Fibroblast of skin of scalp (primary cell): ENCODE measurements at regions not wholly inside any gene's neighbourhood (a gene's known extent, or its start where the extent isn't known, plus 50 kb on each side); places are given as distances from the start of the nearest gene placed in this dataset.
"Not testable (repeated sequence)": the region's sequence is repeated elsewhere in the genome, so short reads cannot be mapped to it uniquely, and the experiment has no call there.

Experiments used
- DNase-seq: peaks from one replicate; pipeline ENCODE4 v3.0.0-alpha.2; 2013

DNA sequence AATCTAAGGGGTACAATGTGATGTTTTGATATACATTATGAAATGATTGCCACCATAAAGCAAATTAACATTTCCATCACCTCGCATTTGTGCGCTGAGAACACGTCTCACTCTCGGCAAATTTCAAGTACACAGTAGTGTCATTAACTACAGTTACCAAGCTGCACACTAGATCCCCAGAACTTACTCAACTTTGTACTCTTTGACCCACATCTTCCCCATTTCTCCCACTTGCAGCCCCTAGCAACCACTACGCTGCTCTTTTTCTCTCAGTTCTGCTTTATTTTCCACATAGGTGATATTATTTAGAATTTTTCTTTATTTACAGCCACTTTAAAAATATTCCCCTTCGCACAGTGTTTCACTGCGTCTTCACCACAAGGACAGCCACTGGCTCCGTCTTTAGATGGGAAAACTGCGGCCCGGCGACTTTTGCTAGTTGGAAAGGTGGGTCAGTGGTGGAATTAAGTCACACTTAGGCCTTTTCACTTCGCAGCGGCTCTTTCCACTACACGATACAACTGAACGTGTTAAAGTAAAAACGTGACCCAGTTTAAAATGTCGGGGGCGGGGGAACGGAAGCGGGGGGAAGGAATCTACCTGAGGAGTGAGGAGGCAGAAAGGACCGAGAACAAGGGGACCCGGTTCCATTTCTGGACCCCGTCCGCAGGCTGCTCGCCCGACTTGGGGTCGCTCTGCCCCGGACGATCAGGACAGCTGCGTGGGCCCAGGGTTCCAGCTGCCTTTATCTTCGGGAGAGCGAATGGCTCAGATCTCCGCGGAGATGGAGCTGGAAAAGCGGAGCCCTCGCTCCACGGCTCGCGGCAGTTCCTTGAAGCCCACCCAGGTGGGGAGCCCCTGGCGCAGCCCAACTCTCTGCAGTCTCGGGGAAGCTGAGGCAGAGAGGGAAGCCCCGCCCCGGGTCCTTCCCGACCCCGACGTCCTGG, 486.1 kb downstream of the UQCRFS1 start:
- DNase-seq: no peak

DNA sequence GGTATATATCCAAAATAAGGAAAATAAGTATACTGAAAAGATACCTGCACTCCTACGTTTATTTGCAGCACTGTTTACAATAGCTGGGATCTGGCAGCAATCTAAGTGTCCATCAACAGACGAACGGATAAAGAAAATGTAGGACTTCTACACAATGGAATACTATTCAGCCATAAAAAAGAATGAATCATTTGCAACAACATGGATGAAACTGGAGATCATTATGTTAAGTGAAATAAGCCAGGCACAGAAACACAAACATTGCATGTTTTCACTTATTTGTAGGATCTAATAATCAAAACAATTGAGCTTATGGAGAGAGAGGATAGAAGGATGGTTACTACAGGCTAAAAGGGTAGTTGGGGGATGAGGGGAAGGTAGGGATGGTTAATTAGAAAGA, 494.0 kb downstream of the UQCRFS1 start:
- no peak for DNase-seq

DNA sequence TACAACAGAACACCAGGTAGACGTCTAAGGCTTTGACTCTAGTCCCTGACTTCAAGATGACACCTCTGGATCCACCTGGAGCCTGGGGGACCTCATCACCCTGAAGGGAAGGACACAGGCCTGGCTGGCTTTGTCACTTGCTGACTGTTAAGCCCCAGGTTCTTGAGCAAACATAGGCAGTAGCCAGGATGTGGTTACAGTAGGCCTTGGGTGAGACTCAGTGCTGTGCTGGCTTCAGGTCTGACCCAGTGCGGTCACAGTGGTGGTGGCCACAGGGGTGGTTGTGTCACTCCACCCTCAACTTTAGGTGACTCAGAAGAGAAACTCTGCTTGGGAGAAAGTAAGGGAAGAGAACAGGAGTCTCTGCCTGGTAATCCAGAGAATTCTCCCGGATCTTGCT, 497.8 kb downstream of the UQCRFS1 start:
- no peak for DNase-seq

DNA sequence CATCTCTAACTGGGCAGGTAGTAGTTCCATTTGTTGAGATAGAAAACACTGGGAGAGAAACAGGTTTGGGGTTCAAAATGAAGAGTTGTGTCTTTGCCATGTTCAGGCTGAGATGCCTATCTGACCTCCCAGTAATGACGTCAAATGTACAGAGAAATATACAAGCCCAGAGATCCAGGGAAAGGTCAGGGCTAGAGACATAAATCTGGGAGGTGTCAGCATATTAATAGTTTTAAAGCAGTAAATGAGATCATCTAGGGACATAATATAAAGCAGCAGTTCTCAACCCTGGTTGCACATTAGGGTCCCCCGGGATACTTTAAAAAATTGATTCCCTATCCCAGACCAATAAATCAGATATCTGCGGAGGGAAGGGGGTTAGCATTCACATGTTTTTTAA, 501.5 kb downstream of the UQCRFS1 start:
- DNase-seq: no peak

DNA sequence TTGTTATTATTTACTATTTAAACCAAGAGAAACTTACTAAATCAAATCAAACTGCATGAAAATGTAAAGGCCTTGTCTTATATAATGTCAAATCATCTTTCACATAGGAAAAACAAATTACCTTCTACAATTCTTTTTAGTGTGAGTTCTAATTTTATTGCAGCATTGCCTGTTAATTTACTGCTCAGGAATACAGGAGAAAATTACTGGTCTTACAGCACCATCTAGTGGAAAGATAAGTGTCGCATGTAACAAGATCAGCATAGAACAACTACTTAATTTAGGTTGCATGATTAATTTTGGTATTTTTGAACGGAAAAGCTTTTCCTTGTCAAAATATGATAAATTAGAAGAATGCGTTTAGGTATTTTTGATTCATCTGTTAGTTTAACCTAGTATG, 502.7 kb downstream of the UQCRFS1 start:
- peak; percentile 78 for DNase-seq

DNA sequence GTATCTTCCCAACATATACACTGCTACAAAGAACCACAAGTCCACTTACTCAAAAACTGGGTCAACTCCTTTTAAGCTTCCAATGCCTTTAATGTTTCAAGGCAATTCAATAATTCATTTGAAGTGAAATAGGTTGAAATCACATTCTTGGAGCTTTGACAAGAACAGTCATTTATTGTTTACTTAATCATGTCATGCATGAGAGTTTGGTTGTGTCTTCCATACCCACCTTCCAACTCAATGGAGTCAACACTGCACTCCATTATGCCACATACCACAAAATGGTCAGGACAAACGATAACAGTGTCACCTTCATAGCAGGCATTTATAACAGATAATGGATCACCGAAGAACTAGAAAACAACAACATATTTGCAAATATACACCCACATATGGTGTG, 506.3 kb downstream of the UQCRFS1 start:
- DNase-seq: peak; percentile 24

GRCh38 chr19:28705008-28705407, 507.9 kb downstream of the UQCRFS1 start:
- peak; percentile 95 for DNase-seq

GRCh38 chr19:28703400-28703956, 509.5 kb downstream of the UQCRFS1 start:
- DNase-seq: no peak

DNA sequence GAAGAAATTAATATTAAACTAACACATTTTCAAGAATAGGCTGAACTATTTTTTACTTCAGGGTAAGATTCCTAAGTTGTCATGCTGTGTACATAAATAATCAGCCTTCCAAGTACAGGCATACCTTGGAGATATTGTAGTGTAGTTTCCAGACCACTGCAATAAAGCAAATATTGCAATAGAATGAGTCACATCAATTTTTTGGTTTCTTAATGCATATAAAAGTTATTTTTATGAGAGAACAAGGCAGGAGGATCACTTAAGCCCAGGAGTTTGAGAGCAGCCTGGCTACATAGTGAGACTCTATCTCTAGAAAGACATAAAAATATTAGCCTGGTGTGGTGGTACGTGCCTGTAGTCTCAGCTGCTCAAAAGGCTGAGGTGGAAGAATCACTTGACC, 511.5 kb downstream of the UQCRFS1 start:
- peak; percentile 81 for DNase-seq

DNA sequence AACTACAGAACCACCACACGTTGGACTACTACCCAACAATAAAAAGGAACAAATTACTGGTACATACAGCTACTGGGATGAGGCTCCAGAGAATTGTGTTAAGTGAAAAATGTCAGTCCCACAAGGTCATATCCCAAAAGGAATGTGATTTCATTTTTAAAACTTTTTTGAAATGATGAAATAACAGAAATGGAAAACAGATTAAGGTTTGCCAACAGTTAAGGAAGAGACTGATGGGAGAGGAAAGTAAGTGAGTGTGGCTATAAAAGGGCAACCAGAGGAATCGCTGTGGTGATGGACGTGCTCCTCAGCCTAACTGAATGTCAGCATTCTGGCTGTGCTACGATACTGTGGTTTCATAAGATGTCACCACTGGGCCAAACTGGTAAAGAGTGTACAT, 512.8 kb downstream of the UQCRFS1 start:
- peak; percentile 66 for DNase-seq

DNA sequence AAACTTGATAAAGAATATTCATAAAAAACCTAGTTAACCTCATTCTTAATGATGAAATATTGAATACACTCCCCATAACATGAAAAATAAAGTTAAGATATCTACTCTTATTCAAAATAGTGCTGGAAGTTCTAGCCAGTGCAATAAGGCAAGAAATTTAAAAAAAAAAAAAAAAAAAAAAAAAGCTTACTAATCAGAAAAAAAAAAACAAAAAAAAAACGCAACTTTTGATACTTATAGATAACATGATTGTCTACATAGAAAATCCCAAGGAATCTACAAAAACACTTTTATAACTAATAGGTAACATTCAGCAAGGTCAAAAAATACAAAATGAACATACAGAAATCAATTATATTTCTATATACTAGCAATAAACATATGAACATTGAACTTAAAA, 515.6 kb downstream of the UQCRFS1 start:
- DNase-seq: no peak

DNA sequence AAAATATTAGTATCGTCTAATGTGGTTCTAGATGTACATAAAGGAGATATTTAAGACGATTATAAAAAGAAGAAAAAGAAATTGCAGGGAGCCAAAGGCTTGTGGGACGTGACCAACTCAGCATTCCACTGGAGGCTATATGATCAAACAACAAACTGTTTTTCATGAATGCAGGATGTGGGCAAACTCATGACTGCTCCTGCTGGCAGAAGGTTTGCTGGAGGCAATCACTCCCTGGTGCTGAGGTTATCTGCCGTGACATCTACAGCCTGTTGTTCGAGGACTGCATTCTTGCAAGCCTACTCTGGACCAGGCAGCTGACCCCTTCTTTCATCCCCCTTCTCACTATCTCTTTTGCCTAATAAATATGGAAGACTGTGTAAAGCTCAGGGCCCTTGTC, 518.1 kb downstream of the UQCRFS1 start:
- peak; percentile 40 for DNase-seq

- peak; percentile 62 for DNase-seq
These were observed 521.3 kb downstream of the UQCRFS1 start for GRCh38 chr19:28691683-28692082.

GRCh38 chr19:28689464-28689863, 523.5 kb downstream of the UQCRFS1 start:
- not testable (repeated sequence) for DNase-seq

GRCh38 chr19:28687296-28687695, 525.7 kb downstream of the UQCRFS1 start:
- peak; percentile 34 for DNase-seq

DNA sequence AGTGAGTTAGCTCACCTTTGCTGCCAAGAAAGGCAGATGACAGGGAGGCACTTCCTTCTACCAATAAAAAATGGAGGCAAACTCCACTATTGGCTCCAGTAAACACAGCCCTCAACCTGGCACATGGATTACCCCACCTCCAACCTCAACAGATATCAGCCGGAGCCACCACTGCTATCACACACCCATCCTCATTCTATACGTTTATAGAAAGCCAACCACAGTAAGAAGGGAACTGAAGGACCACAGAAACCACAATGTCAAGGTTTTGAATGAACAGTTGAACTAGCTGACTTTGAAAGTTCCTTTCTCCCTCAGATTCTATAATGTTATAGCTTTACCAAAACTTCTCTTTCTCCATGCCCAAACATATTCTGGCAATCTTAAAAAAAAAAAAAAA, 526.2 kb downstream of the UQCRFS1 start:
- DNase-seq: no peak

DNA sequence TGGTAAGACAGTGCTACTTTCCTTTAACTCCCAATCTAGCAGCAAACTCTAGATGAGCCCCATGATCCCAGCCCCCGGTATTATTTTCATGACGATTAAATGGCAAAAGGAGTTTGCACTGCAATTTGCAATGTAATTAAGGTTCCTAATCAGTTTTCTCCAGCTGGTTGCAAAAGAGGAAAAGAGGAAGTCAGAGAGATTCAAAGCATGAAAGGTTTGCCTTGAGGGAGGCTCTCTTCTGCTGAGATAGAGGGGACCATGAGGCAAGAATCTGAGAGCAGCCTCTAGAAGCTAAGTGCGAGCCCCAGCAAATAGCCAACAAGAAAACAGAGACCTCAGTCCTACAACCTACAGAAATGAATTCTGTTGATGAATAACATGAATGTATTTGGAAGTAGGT, 527.1 kb downstream of the UQCRFS1 start:
- DNase-seq: no peak

DNA sequence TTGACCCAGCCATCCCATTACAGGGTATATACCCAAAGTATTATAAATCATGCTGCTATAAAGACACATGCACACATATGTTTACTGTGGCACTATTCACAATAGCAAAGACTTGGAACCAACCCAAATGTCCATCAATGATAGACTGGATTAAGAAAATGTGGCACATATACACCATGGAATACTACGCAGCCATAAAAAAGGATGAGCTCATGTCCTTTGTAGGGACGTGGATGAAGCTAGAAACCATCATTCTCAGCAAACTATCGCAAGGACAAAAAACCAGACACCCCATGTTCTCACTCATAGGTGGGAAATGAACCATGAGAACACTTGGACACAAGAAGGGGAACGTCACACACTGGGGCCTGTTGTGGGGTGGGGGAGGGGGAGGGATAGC, 527.9 kb downstream of the UQCRFS1 start:
- not testable (repeated sequence) for DNase-seq

DNA sequence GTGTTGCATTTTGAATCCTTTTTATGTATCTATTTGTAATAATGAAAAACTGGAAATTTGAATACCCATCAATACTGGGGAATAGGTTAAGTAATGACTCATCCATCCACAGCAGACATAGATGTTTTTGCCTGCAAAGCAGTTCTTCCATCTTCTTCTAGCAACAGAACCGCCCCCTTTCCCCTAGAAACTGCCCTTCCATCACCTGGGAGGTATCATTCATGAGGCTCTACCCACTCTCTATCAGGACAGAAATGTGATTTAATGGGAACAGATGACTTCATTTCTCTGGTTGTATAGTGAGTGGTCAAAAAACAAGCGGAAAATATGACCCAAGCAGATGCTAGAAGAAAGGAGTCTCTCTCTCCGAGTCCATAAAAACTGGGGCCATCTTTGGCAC, 532.8 kb downstream of the UQCRFS1 start:
- no peak for DNase-seq

GRCh38 chr19:28670836-28671235, 542.1 kb downstream of the UQCRFS1 start:
- DNase-seq: no peak

GRCh38 chr19:28669804-28670203, 543.1 kb downstream of the UQCRFS1 start:
- DNase-seq: no peak

GRCh38 chr19:28667348-28667977, 545.5 kb downstream of the UQCRFS1 start:
- no peak for DNase-seq

DNA sequence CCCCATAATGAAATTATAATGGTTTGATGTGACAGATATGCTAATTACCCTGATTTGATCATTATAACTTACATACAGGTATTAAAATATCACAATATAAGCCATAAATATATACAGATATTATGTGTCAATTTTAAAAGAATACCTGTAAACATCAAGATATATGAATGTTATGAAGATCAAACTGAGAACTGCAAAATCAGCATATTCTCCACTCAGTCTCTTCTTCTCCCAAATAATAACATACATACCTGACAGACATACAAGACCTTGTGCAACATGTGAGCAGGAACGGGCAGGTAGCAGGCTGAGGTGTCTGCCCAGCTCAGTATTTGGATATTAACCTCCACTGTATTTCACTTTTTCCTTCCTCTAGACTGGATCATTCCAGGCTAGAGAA, 547.2 kb downstream of the UQCRFS1 start:
- DNase-seq: no peak

GRCh38 chr19:28656644-28657043, 556.3 kb downstream of the UQCRFS1 start:
- no peak for DNase-seq
